ENCODE measurements at regions not wholly inside any gene's neighbourhood (a gene's known extent, or its start where the extent isn't known, plus 50 kb on each side); places are given as distances from the start of the nearest gene placed in this dataset.

DNA sequence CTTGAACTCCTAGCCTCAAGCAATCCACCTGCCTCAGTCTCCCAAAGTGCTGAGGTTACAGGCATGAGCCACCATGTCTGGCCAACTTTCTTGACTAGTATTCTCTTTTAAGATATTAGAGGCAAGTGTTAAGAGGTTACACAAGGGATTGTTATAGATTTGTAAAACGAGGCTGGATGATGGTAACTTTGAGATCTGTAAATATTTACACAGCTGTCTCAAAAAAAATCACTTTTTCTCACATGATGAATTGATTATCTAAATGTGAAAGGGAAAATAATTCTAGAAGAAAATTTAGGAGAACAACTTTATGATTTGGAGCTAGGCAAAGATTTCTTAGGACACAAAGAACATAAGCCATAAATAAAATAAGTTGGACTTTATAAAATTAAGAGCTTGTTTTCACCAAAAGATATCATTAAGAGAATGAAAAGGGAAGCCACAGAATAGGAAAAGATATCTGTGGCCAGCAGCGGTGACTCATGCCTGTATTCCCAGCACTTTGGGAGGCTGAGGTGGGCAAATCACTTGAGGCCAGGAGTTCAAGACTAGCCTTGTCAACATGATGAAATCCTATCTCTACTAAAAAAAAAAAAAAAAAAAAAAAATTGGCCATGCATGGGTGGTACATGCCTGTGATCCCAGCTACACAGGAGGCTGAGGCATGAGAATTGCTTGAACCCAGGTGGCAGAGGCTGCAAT is 77.4 kb downstream of the BBS10 start:
- H3K4me1 ChIP-seq: no peaks in the 10 kb centered on the region
- no peaks in the 10 kb centered on the region for H3K36me3 ChIP-seq
- intact Hi-C loops (cut with DNase I): no loop called here
- no peaks in the 10 kb centered on the region for H3K27me3 ChIP-seq
- no peak for DNase-seq
- TF ChIP-seq, protein P1, sequence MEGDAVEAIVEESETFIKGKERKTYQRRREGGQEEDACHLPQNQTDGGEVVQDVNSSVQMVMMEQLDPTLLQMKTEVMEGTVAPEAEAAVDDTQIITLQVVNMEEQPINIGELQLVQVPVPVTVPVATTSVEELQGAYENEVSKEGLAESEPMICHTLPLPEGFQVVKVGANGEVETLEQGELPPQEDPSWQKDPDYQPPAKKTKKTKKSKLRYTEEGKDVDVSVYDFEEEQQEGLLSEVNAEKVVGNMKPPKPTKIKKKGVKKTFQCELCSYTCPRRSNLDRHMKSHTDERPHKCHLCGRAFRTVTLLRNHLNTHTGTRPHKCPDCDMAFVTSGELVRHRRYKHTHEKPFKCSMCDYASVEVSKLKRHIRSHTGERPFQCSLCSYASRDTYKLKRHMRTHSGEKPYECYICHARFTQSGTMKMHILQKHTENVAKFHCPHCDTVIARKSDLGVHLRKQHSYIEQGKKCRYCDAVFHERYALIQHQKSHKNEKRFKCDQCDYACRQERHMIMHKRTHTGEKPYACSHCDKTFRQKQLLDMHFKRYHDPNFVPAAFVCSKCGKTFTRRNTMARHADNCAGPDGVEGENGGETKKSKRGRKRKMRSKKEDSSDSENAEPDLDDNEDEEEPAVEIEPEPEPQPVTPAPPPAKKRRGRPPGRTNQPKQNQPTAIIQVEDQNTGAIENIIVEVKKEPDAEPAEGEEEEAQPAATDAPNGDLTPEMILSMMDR (IDR thresholded peaks at IDR 0.05): no peak
- no peak overlapping the region for H3K27ac ChIP-seq
- H3K4me3 ChIP-seq: no peak overlapping the region
- H3K9me3 ChIP-seq: no peaks in the 10 kb centered on the region
- no peak overlapping the region for H3K9ac ChIP-seq (ENCODE audit: low read depth in 2 of 2, low read length in 2 of 2)

GRCh38 chr12:76268267-76268666 is 79.9 kb downstream of the BBS10 start:
- Histone ChIP-seq H3K9ac (ENCODE audit: low read depth in 2 of 2, low read length in 2 of 2) (no peak overlapping the region), H3K4me1 (no peaks in the 10 kb centered on the region), H3K9me3 (no peaks in the 10 kb centered on the region), H3K27me3 (no peaks in the 10 kb centered on the region), H3K27ac (no peak overlapping the region), H3K4me3 (no peak overlapping the region), H3K36me3 (no peaks in the 10 kb centered on the region)
- TF ChIP-seq, protein P1 (IDR thresholded peaks at IDR 0.05): no peak
- intact Hi-C loops (cut with DNase I): no loop called here
- DNase-seq: no peak

DNA sequence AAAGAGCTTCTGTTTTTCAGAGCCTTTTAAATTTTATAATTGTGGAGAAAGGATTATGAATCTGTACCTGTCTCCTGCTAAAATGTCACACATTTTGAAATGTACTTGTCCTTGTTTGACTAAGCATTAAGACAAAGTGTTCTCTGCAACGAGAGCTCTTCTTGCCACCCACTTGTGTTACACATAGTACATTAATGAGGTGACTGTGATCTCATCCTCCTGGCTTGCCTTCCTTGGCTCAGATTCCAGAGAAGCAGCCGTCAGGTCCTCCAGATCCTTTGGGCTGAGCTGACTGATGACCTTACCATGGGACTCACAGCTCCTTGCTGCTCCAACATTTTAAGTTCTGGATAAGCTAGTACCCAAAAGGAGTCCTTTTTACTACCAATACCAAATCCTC is 81.4 kb downstream of the BBS10 start:
- Histone ChIP-seq H3K4me3 (no peak overlapping the region), H3K36me3 (no peaks in the 10 kb centered on the region), H3K9ac (ENCODE audit: low read depth in 2 of 2, low read length in 2 of 2) (no peak overlapping the region), H3K27ac (no peak overlapping the region), H3K9me3 (no peaks in the 10 kb centered on the region), H3K4me1 (no peaks in the 10 kb centered on the region), H3K27me3 (no peaks in the 10 kb centered on the region)
- DNase-seq: no peak
- TF ChIP-seq, protein P1 (IDR thresholded peaks at IDR 0.05): no peak
- intact Hi-C loops (cut with DNase I): no loop called here

GRCh38 chr12:76265424-76266180 is 82.6 kb downstream of the BBS10 start:
- H3K9me3 ChIP-seq: no peaks in the 10 kb centered on the region
- intact Hi-C loops (cut with DNase I): no loop called here
- TF ChIP-seq, protein P1 (IDR thresholded peaks at IDR 0.05): no peak
- no peak overlapping the region for H3K9ac ChIP-seq (ENCODE audit: low read depth in 2 of 2, low read length in 2 of 2)
- H3K27ac ChIP-seq: no peak overlapping the region
- DNase-seq: no peak
- H3K4me3 ChIP-seq: no peak overlapping the region
- no peaks in the 10 kb centered on the region for H3K27me3 ChIP-seq
- no peaks in the 10 kb centered on the region for H3K4me1 ChIP-seq
- no peaks in the 10 kb centered on the region for H3K36me3 ChIP-seq

DNA sequence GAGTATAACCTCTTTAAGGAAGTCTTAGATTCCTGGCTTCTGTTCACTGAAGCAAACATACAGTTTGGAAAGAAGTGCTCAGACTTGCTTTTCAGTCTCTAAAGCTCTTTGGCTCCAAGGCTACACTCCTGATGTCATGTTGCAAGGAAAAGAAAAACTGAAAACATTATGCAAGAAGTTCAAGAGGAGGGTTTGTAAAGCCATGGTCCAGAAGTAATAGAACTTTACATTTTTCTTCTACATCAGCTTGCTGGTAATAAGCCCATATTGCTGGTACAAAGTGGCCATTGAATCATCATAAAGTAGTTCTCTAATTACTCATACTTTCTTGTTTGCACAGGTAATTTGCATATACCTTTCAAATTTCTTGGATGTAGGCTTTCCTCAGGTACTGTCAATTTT is 83.6 kb downstream of the BBS10 start:
- no peaks in the 10 kb centered on the region for H3K4me1 ChIP-seq
- TF ChIP-seq, protein P1 (IDR thresholded peaks at IDR 0.05): no peak
- no peaks in the 10 kb centered on the region for H3K27me3 ChIP-seq
- H3K4me3 ChIP-seq: no peak overlapping the region
- H3K9ac ChIP-seq (ENCODE audit: low read depth in 2 of 2, low read length in 2 of 2): no peak overlapping the region
- H3K9me3 ChIP-seq: no peaks in the 10 kb centered on the region
- no peaks in the 10 kb centered on the region for H3K36me3 ChIP-seq
- intact Hi-C loops (cut with DNase I): no loop called here
- no peak overlapping the region for H3K27ac ChIP-seq
- DNase-seq: no peak

Measured in colonic mucosa (tissue), 4 donors.